Type B pancreatic cell (in vitro differentiated cells): ENCODE measurements at regions not wholly inside any gene's neighbourhood (a gene's known extent, or its start where the extent isn't known, plus 50 kb on each side); places are given as distances from the start of the nearest gene placed in this dataset.
"Not testable (repeated sequence)": the region's sequence is repeated elsewhere in the genome, so short reads cannot be mapped to it uniquely, and the experiment has no call there.

Source experiments
- DNase-seq: peaks from one replicate; pipeline ENCODE4 v3.0.0; 2021; ENCODE audit warnings: mixed read lengths; ENCODE audit not compliant: unreplicated experiment; ENCODE audit errors: extremely low spot score
- H3K27ac Mint-ChIP-seq: 2 replicates; pipeline ENCODE4 v1.8.0; 2021; ENCODE audit warnings: mild to moderate bottlenecking, mixed read lengths
- H3K27me3 Mint-ChIP-seq: 2 replicates; pipeline ENCODE4 v1.8.0; 2021; ENCODE audit warnings: mixed read lengths
- H3K36me3 Mint-ChIP-seq: 2 replicates; pipeline ENCODE4 v1.8.0; 2021; ENCODE audit warnings: mixed read lengths
- H3K4me1 Mint-ChIP-seq: one replicate; pipeline ENCODE4 v1.8.0; 2021; ENCODE audit warnings: mixed read lengths; ENCODE audit not compliant: unreplicated experiment
- H3K4me3 Mint-ChIP-seq: 2 replicates; pipeline ENCODE4 v1.8.0; 2021; ENCODE audit warnings: mild to moderate bottlenecking, mixed read lengths
- H3K9me3 Mint-ChIP-seq: 2 replicates; pipeline ENCODE4 v1.8.0; 2021; ENCODE audit warnings: mixed read lengths
- CTCF ChIP-seq: fragments of 200-600 bp; sonication (generic); conservative IDR thresholded peaks from 2 replicates; pipeline ENCODE4 v1.5.0; 2021; ENCODE audit warnings: antibody characterized with exemption, mild to moderate bottlenecking

DNA sequence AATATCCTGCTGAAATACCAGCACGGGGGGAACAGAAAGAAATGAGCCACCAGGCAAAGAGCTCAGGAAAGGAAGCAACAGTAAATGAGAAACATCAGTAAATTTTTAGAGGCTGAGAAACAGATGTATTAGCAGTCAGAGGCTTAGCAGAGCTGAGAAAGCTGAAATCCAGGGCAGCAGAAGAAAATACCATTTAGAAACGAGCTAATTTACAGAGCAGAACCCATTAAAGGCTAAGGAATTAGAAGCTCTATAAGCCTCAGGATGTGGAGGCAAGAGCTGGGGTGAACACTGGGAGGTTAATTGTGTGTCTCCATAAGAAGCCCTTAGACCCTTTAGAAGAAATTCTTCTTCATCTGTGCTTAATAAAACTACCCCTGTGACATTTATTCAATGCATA, 178.6 kb upstream of the RGS17 start:
- Mint-ChIP-seq H3K27ac (no peak overlapping the region), H3K36me3 (no peaks in the 10 kb centered on the region), H3K27me3 (peaks cover 21% of the 10 kb centered on the region), H3K4me3 (no peak overlapping the region), H3K9me3 (no peaks in the 10 kb centered on the region), H3K4me1 (peaks cover 11% of the 10 kb centered on the region)
- DNase-seq, result no peak
- no peak for TF ChIP-seq CTCF

DNA sequence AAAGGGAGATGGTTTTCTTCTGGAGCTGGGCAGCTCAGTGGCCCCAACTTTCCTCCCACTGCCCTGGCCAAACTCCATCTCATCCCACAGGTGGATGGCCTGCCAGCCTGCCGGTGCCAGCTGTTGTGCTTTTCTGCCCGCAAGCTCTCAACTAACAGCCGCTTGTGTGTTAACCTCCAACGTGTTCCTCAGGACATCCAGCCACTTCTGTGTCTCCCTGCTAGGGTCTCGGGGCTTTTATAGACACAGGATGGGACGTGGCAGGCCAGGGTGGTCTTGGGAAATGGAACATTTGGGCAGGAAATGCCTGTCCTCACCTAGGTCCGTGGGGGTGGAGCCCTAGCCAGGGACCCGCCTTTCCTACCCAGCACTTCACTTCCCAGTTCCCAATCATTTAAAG, 171.1 kb upstream of the RGS17 start:
- H3K4me3 Mint-ChIP-seq, result no peak overlapping the region
- no peak for TF ChIP-seq CTCF
- H3K27me3 Mint-ChIP-seq, result peaks cover 5% of the 10 kb centered on the region
- no peaks in the 10 kb centered on the region for H3K9me3 Mint-ChIP-seq
- H3K36me3 Mint-ChIP-seq, result no peaks in the 10 kb centered on the region
- DNase-seq, result no peak
- no peaks in the 10 kb centered on the region for H3K4me1 Mint-ChIP-seq
- H3K27ac Mint-ChIP-seq, result no peak overlapping the region

DNA sequence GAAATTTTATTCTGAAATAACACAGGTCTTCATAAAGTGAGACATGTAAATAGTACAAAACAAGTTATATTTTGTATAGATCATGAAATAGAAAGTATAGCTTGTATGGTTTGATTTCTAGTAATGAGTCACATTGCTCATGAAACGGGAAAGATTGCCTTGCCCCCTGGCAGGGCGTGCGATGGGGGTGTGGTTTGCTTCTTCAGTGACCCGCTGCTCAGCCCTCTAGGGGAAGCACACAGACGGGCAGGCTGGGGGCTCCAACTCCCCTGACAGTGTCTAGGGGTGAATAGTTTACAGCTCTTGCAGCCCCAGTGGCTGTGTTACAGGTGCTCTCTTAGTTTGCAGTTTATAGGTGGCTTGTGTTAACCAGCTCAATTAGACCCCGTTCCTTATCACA, 170.5 kb upstream of the RGS17 start:
- H3K36me3 Mint-ChIP-seq, result no peaks in the 10 kb centered on the region
- no peak for DNase-seq
- no peaks in the 10 kb centered on the region for H3K9me3 Mint-ChIP-seq
- H3K4me3 Mint-ChIP-seq, result no peak overlapping the region
- no peak for TF ChIP-seq CTCF
- H3K4me1 Mint-ChIP-seq, result no peaks in the 10 kb centered on the region
- H3K27me3 Mint-ChIP-seq, result peaks cover 5% of the 10 kb centered on the region
- no peak overlapping the region for H3K27ac Mint-ChIP-seq

DNA sequence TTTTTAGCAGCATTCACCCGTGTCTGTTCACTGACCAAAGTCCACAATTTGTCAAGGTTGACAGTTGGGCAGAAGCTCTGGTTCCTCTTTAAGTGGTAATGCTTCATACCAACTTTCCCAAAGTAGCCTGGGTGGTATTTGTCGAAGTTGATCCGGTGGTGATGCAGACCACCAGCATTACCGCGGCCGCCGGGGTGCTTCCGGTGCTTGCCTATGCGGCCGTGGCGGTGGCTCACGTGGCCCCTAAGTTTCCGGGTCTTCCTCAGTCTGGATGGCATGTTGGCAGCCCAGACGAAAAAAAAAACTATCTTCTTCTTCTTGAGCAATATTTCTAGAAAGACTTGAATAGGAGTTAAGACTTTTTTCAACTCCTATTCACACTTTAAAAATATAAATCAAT, 151.4 kb upstream of the RGS17 start:
- H3K36me3 Mint-ChIP-seq, DNase-seq, H3K9me3 Mint-ChIP-seq, H3K27me3 Mint-ChIP-seq, H3K4me3 Mint-ChIP-seq, H3K27ac Mint-ChIP-seq, H3K4me1 Mint-ChIP-seq: not testable (repeated sequence)

DNA sequence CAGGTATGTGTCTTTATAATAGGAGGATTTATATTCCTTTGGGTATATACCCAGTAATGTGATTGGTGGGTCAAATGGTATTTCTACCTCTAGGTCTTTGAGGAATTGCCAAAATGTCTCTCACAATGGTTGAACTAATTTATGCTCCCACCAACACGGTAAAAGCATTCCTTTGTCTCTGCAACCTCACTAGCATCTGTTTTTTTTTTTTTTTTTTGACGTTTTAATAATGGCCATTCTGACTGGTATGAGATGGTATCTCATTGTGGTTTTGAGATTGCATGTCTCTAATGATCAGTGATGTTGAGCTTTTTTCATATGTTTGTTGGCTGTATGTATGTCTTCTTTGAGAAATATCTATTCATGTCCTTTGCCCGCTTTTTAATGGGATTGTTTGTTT, 144.9 kb upstream of the RGS17 start:
- H3K27ac Mint-ChIP-seq, result no peak overlapping the region
- no peak for DNase-seq
- no peak overlapping the region for H3K4me3 Mint-ChIP-seq
- H3K9me3 Mint-ChIP-seq, result no peaks in the 10 kb centered on the region
- no peak for TF ChIP-seq CTCF
- no peaks in the 10 kb centered on the region for H3K4me1 Mint-ChIP-seq
- H3K36me3 Mint-ChIP-seq, result no peaks in the 10 kb centered on the region
- H3K27me3 Mint-ChIP-seq, result no peaks in the 10 kb centered on the region

- Mint-ChIP-seq H3K27me3 (no peaks in the 10 kb centered on the region), H3K4me1 (no peaks in the 10 kb centered on the region), H3K27ac (no peak overlapping the region), H3K36me3 (no peaks in the 10 kb centered on the region), H3K4me3 (no peak overlapping the region), H3K9me3 (no peaks in the 10 kb centered on the region)
- no peak for DNase-seq
- TF ChIP-seq CTCF, result no peak
These were observed 141.3 kb upstream of the RGS17 start for GRCh38 chr6:153272201-153272980.
